G401 (cell line): ENCODE measurements at regions not wholly inside any gene's neighbourhood (a gene's known extent, or its start where the extent isn't known, plus 50 kb on each side); places are given as distances from the start of the nearest gene placed in this dataset.
"Not testable (repeated sequence)": the region's sequence is repeated elsewhere in the genome, so short reads cannot be mapped to it uniquely, and the experiment has no call there.

Source experiments
- DNase-seq: peaks from one replicate; pipeline ENCODE4 v3.0.0-alpha.2; 2015; ENCODE audit warnings: low spot score
- in situ Hi-C: cut with HindIII; loops from 2 replicates; pipeline ENCODE4 v1.10.0; 2016; ENCODE audit warnings: low sequenced_read_pairs, mixed read lengths

- in situ Hi-C loops = no loop called here
Measured at GRCh38 chr7:12820777-12821176, 133.3 kb downstream of the ARL4A start.

GRCh38 chr7:12821746-12822145, 134.3 kb downstream of the ARL4A start:
- DNase-seq = no peak
- in situ Hi-C loops = no loop called here

More at GRCh38 chr7:12820777-12821176, 133.3 kb downstream of the ARL4A start:
- DNase-seq = no peak

GRCh38 chr7:12826079-12826478, 138.6 kb downstream of the ARL4A start:
- no peak for DNase-seq
- in situ Hi-C loops = no loop called here

- DNase-seq = no peak
- in situ Hi-C loops = no loop called here
Measured at GRCh38 chr7:12827219-12827821, 139.9 kb downstream of the ARL4A start.

- in situ Hi-C loops = no loop called here
- DNase-seq = no peak
Measured at GRCh38 chr7:12827920-12828319, 140.5 kb downstream of the ARL4A start.

GRCh38 chr7:12831024-12831423, 143.6 kb downstream of the ARL4A start:
- DNase-seq = no peak
- in situ Hi-C loops = no loop called here

- in situ Hi-C loops = no loop called here
Measured at GRCh38 chr7:12833829-12834228, 146.4 kb downstream of the ARL4A start.

GRCh38 chr7:12834782-12835181, 147.3 kb downstream of the ARL4A start:
- in situ Hi-C loops = no loop called here

More at GRCh38 chr7:12833829-12834228, 146.4 kb downstream of the ARL4A start:
- no peak for DNase-seq

GRCh38 chr7:12839508-12840153, 152.2 kb downstream of the ARL4A start:
- in situ Hi-C loops = no loop called here
- DNase-seq = no peak

More at GRCh38 chr7:12834782-12835181, 147.3 kb downstream of the ARL4A start:
- no peak for DNase-seq

GRCh38 chr7:12844732-12845131, 157.3 kb downstream of the ARL4A start:
- in situ Hi-C loops, DNase-seq: not testable (repeated sequence)

- DNase-seq = no peak
- in situ Hi-C loops = no loop called here
Measured at GRCh38 chr7:12847001-12847400, 159.6 kb downstream of the ARL4A start.

- DNase-seq = no peak
- in situ Hi-C loops = no loop called here
Measured at GRCh38 chr7:12851142-12851541, 163.7 kb downstream of the ARL4A start.

GRCh38 chr7:12851841-12852240, 164.4 kb downstream of the ARL4A start:
- in situ Hi-C loops = no loop called here
- no peak for DNase-seq

- no peak for DNase-seq
- in situ Hi-C loops = no loop called here
Measured at GRCh38 chr7:12855036-12855435, 167.6 kb downstream of the ARL4A start.

- DNase-seq = no peak
- in situ Hi-C loops = no loop called here
Measured at GRCh38 chr7:12859761-12860160, 172.3 kb downstream of the ARL4A start.

- in situ Hi-C loops = no loop called here
- DNase-seq = no peak
Measured at GRCh38 chr7:12861070-12861469, 173.6 kb downstream of the ARL4A start.

- in situ Hi-C loops = no loop called here
- DNase-seq = no peak
Measured at GRCh38 chr7:12862146-12862545, 174.7 kb downstream of the ARL4A start.

- in situ Hi-C loops = no loop called here
Measured at GRCh38 chr7:12864470-12865046, 177.1 kb downstream of the ARL4A start.

GRCh38 chr7:12865593-12865992, 178.2 kb downstream of the ARL4A start:
- no peak for DNase-seq
- in situ Hi-C loops = no loop called here

More at GRCh38 chr7:12864470-12865046, 177.1 kb downstream of the ARL4A start:
- DNase-seq = no peak

GRCh38 chr7:12866207-12866606, 178.8 kb downstream of the ARL4A start:
- in situ Hi-C loops = no loop called here
- no peak for DNase-seq

- in situ Hi-C loops = no loop called here
- DNase-seq = no peak
Measured at GRCh38 chr7:12868027-12868426, 180.6 kb downstream of the ARL4A start.
